Right forelimb (tissue), 1 donor: ENCODE measurements at regions not wholly inside any gene's neighbourhood (a gene's known extent, or its start where the extent isn't known, plus 50 kb on each side); places are given as distances from the start of the nearest gene placed in this dataset.

Experiments
- DNase-seq: peaks from one replicate; pipeline ENCODE4 v3.0.0-alpha.2; 2018

- DNase-seq, result no peak
Observed at GRCh38 chr10:107834706-107835105, 670.2 kb upstream of the SORCS1 start.

GRCh38 chr10:107831772-107832171, 667.3 kb upstream of the SORCS1 start:
- DNase-seq, result no peak

GRCh38 chr10:107829161-107829560, 664.7 kb upstream of the SORCS1 start:
- no peak for DNase-seq

- no peak for DNase-seq
Observed at GRCh38 chr10:107826171-107826570, 661.7 kb upstream of the SORCS1 start.

GRCh38 chr10:107814865-107815487, 650.5 kb upstream of the SORCS1 start:
- peak; percentile 42 for DNase-seq

GRCh38 chr10:107813451-107814162, 649.1 kb upstream of the SORCS1 start:
- no peak for DNase-seq

- no peak for DNase-seq
Observed at GRCh38 chr10:107809889-107810288, 645.4 kb upstream of the SORCS1 start.

GRCh38 chr10:107807836-107808235, 643.3 kb upstream of the SORCS1 start:
- no peak for DNase-seq

- no peak for DNase-seq
Observed at GRCh38 chr10:107806026-107806425, 641.5 kb upstream of the SORCS1 start.

- no peak for DNase-seq
Observed at GRCh38 chr10:107803546-107803945, 639.0 kb upstream of the SORCS1 start.

GRCh38 chr10:107800061-107800460, 635.6 kb upstream of the SORCS1 start:
- no peak for DNase-seq

GRCh38 chr10:107790271-107790670, 625.8 kb upstream of the SORCS1 start:
- no peak for DNase-seq

- no peak for DNase-seq
Observed at GRCh38 chr10:107771066-107771465, 606.6 kb upstream of the SORCS1 start.

GRCh38 chr10:107767185-107767584, 602.7 kb upstream of the SORCS1 start:
- no peak for DNase-seq

GRCh38 chr10:107754814-107755213, 590.3 kb upstream of the SORCS1 start:
- no peak for DNase-seq

GRCh38 chr10:107749235-107749634, 584.7 kb upstream of the SORCS1 start:
- DNase-seq, result no peak

GRCh38 chr10:107747851-107748250, 583.3 kb upstream of the SORCS1 start:
- no peak for DNase-seq

- DNase-seq, result no peak
Observed at GRCh38 chr10:107741971-107742370, 577.5 kb upstream of the SORCS1 start.

GRCh38 chr10:107740962-107741690, 576.6 kb upstream of the SORCS1 start:
- DNase-seq, result no peak

- no peak for DNase-seq
Observed at GRCh38 chr10:107739951-107740350, 575.4 kb upstream of the SORCS1 start.

- DNase-seq, result no peak
Observed at GRCh38 chr10:107733328-107734130, 569.0 kb upstream of the SORCS1 start.

GRCh38 chr10:107732045-107732444, 567.5 kb upstream of the SORCS1 start:
- DNase-seq, result no peak

- DNase-seq, result no peak
Observed at GRCh38 chr10:107728807-107729206, 564.3 kb upstream of the SORCS1 start.
